ENCODE measurements at regions not wholly inside any gene's neighbourhood (a gene's known extent, or its start where the extent isn't known, plus 50 kb on each side); places are given as distances from the start of the nearest gene placed in this dataset.

DNA sequence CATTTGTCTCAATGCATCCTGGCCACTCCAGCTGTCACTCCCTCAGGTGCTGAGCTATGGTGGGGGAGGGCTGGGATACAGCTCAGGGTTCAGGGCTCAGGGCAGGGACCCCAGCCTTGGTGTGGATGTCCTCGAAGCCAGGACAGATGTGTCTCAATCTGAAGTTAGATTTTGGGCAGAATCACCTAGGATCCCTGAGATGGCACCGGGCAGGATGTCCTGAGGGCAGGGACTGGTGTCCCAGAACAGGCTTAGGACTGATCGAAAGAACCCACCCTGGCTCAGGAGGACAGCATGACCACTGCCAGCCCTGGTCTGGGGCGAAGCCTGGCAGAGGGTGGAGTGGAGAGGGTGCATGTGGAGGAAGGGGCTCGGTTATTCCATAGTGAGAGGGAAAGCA lies 96.8 kb upstream of the THY1 start:
- DNase-seq, result no peak

DNA sequence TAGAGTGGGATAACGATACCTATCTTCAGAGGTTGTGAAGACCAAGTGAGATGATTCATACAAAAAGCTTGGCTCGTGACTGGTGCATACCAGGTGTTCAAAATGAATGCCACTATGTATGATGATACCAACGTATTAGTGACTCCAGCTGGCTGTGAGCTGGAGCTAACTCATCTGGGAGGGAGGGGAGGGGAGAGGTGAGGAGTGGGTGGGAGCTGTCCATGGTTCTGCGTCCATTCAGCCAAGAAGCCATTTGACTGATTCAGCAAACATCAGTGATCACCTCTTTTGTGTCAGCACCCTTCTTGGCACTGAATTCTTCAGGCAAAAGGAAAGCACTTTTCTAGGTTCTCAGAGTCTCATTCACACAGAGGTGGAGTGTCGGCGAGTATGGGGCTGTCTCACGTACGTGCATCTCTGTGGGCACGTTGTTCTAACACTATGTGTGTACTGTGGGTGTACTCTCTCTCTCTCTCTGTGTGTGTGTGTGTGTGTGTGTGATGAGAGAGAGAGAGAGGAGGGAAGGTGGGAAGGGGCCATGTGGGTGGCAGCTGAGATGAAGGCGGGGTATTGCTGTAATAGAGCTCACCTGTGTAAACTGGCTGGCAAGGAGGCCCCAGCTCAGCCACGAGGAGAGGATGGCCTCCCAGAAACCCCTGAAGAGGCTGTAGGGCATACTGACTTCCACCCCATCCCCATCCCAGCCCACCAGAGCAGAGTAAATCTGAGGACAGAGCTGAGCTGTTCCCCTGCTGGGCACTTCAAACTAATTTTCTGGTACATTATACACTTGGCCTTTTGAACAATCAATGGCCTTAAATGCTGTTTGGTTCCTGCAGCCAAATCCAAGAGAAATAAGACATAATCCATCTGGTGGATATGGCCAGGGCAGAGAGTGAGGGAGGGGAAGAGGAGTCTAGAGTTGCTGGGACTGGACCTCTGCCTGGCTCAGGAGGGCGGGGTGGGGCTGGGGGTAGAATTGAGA lies 96.1 kb upstream of the THY1 start:
- DNase-seq, result no peak

DNA sequence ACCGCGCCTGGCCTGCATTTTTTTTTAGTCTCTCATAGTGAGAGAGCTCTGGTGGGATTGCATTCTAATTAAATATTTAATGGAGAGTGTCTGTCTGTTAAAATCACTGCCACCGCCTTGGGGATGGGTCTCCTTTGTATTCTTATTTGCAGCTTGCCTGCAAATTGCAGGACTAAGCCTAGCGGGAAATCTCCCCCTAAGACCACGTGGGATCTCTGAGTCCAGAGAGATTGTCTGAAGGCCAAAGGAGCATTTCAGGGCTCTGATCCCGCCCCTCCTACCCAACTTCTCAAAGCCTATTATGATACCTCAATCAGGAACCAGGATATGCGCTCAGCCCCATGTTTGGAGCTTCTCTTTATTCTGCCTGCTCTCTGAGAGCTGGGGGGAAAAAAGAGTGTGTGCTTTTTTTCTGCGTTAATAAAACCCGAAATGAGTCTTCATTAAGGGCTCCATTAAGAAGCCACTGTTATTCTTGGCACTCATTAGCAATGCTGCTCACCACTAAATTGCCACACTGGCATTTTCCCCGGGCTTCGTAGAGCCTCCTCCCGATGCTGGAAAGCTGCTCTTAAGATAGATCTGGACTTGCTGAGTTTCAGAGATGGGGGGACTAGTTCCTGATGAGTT lies 92.9 kb upstream of the THY1 start:
- no peak for DNase-seq

DNA sequence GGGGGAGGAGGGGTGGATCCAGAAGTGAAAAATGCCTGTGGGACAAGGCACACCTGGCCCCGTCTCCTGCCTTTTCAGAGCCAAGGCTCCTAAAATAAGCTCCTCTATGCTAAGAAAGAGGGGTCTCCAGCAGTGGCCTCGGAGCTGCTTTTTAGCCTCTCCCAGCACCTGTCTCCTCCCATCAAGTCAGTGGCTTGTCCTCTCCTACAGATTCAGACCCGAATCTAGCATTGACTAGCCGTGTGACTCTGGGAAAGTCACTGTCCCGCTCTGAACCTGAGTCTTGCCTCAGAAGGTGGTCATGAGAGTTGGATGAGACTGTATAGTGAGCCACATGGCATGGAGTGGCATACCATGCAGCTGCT lies 90.8 kb upstream of the THY1 start:
- no peak for DNase-seq

DNA sequence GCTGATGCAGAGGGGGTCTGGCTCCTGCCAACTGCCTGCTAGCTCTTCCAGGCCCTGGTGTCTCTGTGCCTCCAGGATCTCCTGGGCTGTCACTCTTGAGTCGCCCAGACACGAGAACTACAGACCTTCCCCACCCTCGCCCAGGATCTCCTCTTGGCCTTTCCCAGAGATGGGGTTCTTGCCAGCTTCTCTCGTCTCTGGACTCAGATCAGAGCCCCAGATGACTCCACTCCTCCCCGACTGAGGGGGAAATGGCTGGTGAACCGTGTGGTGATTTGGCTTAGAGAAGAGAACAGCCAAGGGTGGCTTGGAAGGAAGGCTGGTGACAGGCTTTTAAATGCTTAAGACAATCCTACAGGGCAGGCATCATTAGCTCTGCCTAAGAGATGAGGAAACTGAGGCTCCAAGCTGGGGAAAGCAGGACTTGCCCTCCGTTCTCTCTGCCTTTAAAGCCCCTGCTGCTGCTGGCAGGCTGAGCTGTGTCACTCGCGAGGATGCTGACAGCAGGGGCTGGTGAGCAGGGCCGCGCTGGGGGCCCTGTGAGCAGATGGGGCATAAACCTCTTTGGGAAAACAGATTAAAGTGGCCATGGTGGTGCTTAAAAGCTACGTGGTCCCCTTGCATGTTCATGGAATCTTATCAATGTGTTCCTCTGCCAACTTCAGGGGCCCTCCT lies 90.3 kb upstream of the THY1 start:
- DNase-seq, result no peak

DNA sequence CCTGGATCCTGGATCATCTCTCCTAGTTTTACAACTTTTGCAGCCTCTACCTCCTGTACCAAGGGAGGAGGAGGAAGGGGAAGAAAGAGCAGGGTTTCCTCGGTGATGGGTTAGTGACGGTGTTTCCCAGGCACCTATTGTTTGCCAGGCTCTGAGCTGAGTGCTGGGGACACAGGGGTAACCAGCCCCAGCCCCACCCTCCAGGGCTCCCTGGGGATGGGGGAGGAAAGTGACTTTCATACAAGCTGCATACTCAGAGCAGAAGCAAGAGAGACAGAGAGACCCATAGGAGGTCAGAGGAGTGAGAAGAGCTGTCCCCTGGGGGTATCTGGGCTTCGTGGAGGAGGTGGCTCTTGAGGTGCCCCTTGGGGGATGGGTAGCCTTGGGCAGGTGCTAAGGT lies 89.4 kb upstream of the THY1 start:
- DNase-seq, result no peak

DNA sequence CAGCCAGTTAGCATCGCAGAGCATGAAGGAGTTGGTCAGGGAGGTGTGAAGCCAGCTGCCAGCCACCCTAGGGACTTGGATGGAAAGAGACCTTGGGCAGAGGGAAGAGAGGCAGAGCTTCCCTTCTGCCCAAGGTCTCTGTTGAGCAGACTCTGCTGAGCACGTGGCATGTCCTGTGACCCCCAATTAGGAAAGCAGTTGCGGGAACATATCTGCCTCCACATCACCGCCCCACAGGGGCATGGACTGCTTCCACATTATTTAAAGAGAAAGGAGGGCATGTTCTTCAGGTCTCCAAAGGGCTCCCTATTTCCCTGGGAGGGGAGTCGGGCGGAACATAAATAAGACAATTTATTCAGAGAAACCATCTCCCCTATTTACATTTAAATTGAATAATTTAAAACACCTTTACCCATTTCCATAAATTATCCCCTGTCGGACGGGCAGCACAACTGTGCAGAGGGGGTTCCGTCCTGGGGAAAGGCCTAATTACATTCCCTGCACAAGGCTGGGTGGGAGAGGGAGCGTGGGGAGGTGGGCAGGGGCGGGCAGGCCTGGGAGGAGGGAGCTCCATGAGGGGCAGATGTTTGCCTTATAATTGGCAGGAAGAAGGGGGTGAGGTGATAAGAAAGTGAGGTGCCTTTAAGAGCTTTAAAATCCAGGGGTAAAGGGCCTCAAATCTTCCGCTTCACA lies 88.8 kb upstream of the THY1 start:
- DNase-seq, result no peak

DNA sequence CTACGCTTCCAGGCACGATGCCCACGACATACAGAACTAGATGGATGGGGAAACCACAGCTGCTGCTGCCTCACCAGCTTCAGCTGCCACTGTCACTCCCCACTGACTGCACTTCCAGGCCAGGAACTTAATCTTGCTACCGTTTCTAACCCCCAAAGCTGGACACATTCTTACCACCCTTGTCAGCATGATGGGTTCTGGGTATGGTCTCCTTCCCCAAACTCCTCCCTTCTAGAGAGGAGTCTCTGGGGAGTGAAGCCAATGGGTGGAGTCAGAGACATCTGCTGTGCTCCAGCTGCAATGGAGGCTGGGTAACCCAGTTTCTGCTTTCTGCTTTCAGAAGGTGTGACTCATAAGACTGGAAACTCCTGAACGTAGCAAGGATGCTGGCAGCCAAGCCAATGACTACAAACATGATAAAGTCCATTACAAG lies 87.0 kb upstream of the THY1 start:
- no peak for DNase-seq

DNA sequence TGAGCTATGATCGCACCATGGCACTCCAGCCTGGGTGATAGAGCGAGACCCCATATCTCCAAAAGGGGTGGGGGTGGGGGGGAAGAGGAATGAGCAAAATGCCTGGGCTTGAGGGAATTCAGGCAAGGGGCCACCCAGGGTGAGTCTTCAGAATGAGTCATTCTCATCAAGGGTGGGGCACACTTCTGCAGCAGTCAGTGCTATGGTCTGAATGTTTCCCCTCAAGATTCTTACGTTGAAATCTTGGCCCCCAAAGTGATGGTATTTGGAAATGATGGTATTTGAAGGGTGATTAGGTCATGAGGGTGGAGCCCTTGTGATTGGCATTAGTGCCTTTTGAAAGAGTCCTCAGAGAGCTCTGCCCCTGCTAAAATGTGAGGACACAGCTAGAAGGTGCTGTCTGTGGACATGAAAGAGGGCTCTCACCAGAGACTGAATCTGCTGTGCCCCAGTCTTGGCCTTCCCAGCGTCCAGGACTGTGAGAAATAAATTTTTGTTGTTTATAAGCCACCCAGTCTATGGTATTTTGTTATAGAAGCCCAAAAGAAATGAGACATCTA lies 86.4 kb upstream of the THY1 start:
- no peak for DNase-seq

DNA sequence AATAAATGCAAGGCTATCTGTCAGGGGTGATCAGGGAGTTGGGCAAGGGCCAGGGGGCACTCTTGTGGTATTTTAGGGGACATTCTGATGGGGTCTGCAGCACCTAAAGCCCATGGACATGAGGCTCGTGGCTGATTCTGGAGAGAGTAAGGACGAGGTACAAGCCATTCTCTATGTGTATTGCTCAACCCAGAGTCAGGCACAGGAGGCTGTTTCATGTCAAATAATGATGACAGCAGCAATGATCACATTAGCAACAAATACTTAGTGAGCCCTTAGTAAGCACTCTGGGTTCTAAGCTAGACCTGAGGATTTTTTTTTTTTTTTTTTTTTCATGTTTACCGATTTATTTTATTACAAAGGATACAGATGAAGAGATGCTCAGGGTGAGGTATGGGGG lies 83.5 kb upstream of the THY1 start:
- no peak for DNase-seq

DNA sequence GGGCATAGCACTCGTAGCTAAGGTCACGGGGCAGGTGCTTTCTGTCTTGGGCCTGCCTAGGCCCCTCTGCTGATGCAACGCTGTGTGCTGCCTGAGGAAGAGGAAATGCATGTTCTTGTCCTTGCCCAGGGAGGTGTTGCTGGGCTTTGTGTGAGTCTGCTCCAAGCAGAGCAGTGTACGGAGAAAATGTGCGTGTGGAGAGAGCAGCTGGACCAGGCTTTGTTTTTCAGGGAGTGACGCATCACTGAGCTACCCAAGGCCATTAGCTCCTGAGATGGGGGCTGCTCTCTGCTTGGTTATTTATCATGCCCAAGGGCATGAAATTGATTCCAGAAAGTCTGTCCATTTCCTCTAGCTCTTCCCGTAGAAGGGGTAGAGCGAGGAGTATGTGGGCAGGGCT lies 82.9 kb upstream of the THY1 start:
- no peak for DNase-seq

DNA sequence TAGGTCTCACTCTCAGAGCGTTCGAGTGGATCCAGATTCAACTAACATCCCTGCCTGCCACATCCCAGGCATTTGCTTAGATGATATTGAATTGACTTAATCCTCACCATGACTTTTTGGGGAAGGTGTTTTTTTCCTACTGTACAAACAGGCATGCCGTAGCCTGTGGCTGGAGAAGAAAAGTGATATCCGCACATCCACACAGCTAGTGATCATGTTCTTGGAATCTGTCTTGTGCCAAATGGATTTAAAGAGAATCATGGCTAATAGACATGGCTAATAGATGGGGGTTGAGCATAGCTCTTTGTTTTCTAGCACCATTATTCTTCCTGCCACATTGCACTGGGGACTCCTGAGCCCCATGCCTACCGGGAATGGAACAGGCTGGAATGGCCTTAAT lies 82.1 kb upstream of the THY1 start:
- DNase-seq, result no peak

DNA sequence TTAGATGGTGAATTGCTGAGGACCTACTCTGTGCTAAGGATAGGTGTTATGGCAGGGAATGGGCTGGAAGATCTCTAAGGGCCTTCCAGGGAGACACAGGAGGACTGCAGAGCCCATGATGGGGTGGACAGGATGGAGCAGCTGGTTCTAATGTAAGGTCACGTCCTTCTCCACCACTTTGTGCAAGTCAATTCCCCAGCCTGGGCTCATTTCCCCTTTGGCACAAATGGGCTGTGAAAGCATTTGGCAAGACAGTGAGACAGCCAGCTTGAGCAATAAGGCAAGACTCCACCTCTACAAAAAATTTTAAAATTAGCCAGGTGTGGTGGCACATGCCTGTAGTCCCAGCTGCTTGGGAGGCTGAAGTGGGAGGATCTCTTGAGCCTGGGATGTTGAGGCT lies 81.4 kb upstream of the THY1 start:
- no peak for DNase-seq

DNA sequence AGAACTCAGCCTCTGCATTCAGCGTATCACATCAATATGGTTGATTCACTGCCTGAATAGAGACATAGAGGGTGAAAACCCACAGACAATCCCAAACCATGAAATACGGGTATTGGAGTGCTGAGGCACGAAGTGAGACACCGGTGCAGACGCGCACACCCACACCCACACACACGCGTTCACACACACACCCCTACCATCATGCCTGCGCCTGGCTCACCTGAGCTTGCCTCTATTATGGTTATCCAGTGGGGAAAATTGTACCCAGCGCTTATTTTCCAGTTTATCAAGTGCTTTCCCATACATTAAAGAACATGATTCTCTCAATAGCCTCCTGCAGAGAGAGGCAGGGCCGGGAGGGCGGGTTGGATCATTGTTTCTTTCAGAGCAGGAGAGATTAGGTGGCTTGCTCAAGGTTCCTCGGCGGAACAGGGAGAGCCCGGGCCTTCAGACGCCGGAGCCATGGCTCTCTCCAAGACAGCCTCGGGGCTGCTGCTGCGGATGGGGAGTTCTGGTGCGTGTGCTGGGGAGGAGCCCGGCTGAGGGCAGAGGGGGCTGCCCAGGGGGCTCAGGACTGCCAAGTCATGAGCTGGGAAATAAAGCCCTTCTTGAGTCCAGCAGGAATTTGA lies 78.9 kb upstream of the THY1 start:
- DNase-seq, result no peak

DNA sequence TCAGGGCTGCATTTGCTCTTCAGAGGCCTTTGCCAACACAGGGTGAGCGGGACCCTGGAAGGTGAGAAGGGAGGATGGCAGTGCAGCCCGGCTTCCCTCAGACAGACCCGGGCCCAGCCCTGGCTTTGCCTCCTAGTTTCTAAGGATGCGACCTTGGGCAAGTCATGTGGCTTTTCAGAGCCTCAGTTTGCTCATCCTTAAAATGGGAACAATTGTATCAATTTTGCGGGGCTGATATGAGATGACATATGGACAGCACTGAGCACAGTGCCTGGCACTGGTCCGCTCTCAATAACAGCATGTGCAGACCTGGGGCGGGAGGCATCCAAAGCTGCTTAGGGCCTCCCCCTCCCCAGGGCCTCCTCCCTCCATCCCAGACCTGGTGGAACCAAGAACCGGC lies 74.7 kb upstream of the THY1 start:
- no peak for DNase-seq

DNA sequence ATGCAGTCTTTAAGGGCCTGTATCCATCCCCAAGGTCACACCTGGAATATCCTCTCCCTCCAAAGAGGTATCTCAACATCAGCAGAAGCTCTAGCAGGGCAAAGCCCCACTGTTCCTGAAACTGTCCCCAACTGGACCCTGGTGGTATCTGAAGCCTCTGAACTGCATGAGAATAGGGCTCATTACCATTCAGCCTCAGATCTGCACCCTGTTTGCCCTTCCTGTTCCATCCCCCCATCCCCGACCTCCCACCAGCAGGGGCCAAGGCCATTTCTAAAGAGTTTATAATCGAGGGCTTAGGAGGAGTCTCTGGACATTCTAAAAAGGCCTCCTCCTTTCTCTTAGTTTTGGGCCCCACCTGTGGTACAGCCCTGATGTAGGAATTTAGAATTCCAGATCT lies 74.0 kb upstream of the THY1 start:
- no peak for DNase-seq

DNA sequence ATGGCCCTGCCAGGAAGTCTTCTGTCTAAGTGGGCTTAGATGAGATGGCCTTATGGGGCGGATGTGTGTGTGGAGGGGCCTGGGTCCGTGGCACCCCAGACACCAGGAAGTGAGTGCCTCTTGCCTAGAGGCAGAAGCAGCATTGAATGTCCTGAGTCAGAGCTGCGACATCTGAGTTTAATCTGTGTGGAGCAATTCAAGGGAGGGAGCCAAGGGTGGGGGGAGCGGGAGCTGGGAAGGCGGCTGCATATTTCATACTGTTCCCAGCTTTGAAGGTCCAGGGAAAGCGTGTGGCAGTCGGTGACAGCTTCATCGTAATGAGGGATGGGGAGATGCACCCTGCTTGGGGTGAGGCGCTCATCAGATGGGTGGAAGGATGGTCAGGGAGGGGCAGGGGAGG lies 73.5 kb upstream of the THY1 start:
- no peak for DNase-seq

DNA sequence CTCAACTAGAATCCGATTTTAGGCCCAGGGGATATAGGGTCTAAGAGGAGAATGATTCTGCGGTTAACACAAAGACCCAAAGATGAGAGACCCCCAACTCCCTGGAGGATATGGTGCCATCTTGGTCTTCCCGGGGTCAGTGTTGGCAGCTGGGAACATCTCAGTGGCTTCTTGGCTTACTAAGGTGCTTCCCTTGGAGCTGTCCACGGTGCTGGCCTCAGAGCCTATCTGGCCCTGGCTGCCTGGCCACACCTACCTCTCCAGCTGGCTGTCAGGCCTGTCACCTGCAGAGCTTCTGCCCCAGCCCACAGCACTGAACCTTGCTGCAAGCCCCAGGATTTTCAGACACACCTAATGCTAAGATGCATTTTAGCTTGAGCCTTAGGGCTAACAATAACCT lies 70.7 kb upstream of the THY1 start:
- DNase-seq, result no peak

DNA sequence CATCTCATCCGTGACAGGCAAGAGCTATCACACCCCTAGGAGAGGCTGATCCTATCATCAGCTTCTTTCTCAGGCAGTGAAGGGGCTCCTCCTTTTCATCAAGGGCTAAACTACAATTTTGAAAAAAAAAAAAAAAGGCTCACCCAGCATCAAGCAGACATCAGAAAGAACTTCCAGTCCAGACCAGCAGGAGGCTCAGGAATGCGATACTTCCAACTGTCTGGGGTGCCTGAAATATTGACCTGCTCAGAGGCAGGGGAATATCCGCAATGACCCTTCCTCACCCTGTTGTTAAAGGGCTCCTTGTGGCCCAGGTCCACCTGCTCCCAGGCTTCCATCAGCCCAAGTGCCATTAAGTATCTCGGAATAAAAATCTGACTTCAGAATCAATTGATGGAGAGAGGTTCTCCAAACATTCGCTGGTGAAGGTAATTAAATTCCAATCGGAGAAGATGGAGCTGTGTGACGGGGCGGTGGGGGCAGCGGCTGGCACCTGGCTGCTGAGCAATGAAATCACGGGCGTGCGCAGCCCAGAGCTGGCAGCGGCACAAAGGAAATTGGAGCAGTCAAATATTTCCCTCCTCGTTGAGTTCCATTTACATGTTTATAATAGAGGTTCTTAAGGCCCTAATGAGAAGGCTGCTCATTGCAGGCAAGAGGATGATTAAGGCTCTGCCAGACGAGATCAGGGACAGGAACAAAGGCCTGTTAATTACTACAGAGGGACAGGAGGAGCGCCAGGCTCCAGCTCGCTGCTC lies 69.0 kb upstream of the THY1 start:
- peak; percentile 68 for DNase-seq

DNA sequence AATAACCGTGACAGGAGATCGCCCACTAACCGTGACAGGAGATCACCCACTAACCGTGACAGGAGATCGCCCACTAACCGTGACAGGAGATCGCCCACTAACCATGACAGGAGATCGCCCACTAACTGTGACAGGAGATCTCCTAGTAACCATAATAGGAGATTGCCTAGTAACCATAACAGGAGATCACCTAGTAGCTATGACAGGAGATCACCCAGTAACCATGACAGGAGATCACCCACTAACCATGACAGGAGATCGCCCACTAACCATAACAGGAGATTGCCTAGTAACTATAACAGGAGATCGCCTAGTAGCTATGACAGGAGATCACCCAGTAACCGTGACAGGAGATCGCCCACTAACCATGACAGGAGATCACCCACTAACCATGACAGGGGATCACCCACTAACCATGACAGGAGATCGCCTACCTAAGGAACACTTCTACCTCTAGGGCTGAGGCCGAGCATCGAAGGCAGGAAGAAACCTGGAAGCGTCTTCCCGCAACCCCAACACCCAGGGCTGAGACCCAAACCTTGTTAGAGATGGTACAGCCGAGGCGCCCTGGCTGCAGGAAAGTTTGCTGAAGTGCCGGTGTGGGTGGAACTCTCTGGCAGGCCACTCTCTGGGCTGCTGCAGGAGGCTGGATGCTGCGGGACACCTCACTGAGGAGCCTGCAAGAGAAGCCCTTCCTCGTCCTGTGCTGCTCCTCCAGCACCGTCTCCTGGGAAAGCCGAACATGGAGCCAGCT lies 67.5 kb upstream of the THY1 start:
- DNase-seq, result no peak

DNA sequence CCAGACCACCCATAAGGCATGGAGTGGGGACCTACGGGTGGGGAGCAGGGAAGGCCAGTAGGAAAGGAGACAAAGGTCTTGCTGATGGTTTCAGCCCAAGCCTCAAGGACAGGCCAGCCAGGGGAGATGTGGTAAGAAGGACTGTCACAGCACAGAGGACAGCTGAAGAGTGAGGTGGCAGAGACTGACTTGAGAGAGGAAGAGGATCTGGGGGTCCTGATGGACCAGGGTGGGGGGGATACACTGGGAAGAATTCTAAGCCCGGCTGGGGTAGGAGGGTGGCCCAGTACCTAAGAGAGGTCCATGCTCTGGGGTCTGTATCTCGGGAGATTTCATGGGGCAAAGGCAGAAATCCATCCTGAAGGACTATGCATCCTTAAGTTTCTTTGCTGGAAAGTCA lies 66.1 kb upstream of the THY1 start:
- DNase-seq, result no peak
